ENCODE measurements at regions not wholly inside any gene's neighbourhood (a gene's known extent, or its start where the extent isn't known, plus 50 kb on each side); places are given as distances from the start of the nearest gene placed in this dataset.
A peak's percentile ranks its signal among the peaks of the same experiment; 100 is the strongest.

- ATAC-seq (no peak), DNase-seq (ENCODE audit: low spot score) (no peak)
Measured at GRCh38 chr20:23153696-23154341, 67.7 kb upstream of the CD93 start.

- DNase-seq (ENCODE audit: low spot score) (no peak), ATAC-seq (no peak)
Measured at GRCh38 chr20:23152902-23153301, 66.8 kb upstream of the CD93 start.

GRCh38 chr20:23152308-23152892 is 66.3 kb upstream of the CD93 start:
- ATAC-seq = peak; percentile 59
- peak; percentile 48 for DNase-seq (ENCODE audit: low spot score)

GRCh38 chr20:23151885-23152284 is 65.8 kb upstream of the CD93 start:
- ATAC-seq = no peak
- peak; percentile 34 for DNase-seq (ENCODE audit: low spot score)

- DNase-seq (ENCODE audit: low spot score) (peak; percentile 43), ATAC-seq (no peak)
Measured at GRCh38 chr20:23151008-23151703, 65.0 kb upstream of the CD93 start.

- ATAC-seq (no peak), DNase-seq (ENCODE audit: low spot score) (peak; percentile 41)
Measured at GRCh38 chr20:23150304-23151007, 64.3 kb upstream of the CD93 start.

GRCh38 chr20:23149623-23150279 is 63.6 kb upstream of the CD93 start:
- ATAC-seq = no peak
- DNase-seq (ENCODE audit: low spot score) = no peak

GRCh38 chr20:23148731-23149570 is 62.8 kb upstream of the CD93 start:
- peak; percentile 35 for DNase-seq (ENCODE audit: low spot score)
- no peak for ATAC-seq

GRCh38 chr20:23147964-23148730 is 62.0 kb upstream of the CD93 start:
- peak; percentile 36 for ATAC-seq
- peak; percentile 46 for DNase-seq (ENCODE audit: low spot score)

GRCh38 chr20:23147647-23147963 is 61.5 kb upstream of the CD93 start:
- no peak for ATAC-seq
- no peak for DNase-seq (ENCODE audit: low spot score)

GRCh38 chr20:23146857-23147637 is 60.9 kb upstream of the CD93 start:
- DNase-seq (ENCODE audit: low spot score) (no peak), ATAC-seq (no peak)

- no peak for DNase-seq (ENCODE audit: low spot score)
Measured at GRCh38 chr20:23146181-23146580, 60.1 kb upstream of the CD93 start.

GRCh38 chr20:23145281-23145700 is 59.2 kb upstream of the CD93 start:
- DNase-seq (ENCODE audit: low spot score) (no peak), ATAC-seq (no peak)

More at GRCh38 chr20:23146181-23146580, 60.1 kb upstream of the CD93 start:
- no peak for ATAC-seq

GRCh38 chr20:23144856-23145255 is 58.7 kb upstream of the CD93 start:
- no peak for DNase-seq (ENCODE audit: low spot score)
- no peak for ATAC-seq

- ATAC-seq (no peak), DNase-seq (ENCODE audit: low spot score) (no peak)
Measured at GRCh38 chr20:23143986-23144690, 58.0 kb upstream of the CD93 start.

GRCh38 chr20:23143098-23143497 is 57.0 kb upstream of the CD93 start:
- DNase-seq (ENCODE audit: low spot score) = no peak
- peak; percentile 78 for ATAC-seq

- DNase-seq (ENCODE audit: low spot score) = no peak
- no peak for ATAC-seq
Measured at GRCh38 chr20:23142162-23143050, 56.3 kb upstream of the CD93 start.

All from left lobe of liver (tissue), 2 donors.